Endothelial cell of umbilical vein (primary cell): ENCODE measurements at regions not wholly inside any gene's neighbourhood (a gene's known extent, or its start where the extent isn't known, plus 50 kb on each side); places are given as distances from the start of the nearest gene placed in this dataset.

Source experiments
- BruUV-seq: library from RNA; stranded (reverse); fragments of 400-500 nt; replicated peaks from 2 replicates; lab custom pipeline; 2021; lab: Mats Ljungman, UMichigan
- CTCF ChIA-PET: fragments of 300-600, 350-600 bp; sonication (Branson Sonifier 250); formaldehyde crosslinking; loops from one replicate; lab custom pipeline; 2021; ENCODE audit warnings: antibody characterized with exemption, inconsistent platforms; lab: Charles Lee
- POLR2A ChIA-PET: fragments of 300-600, 350-600 bp; sonication (Branson Sonifier 250); formaldehyde crosslinking; loops from one replicate; lab custom pipeline; 2021; ENCODE audit warnings: antibody characterized with exemption, inconsistent platforms; lab: Charles Lee
- DNase-seq: peaks from one replicate; pipeline ENCODE4 v3.0.0-alpha.2; 2011; ENCODE audit warnings: low read depth, low spot score
- FAIRE-seq: peaks from 2 replicates; lab custom pipeline; 2011; peaks lifted over from hg19 to GRCh38; lab: Jason Lieb, UNC
- H2AFZ ChIP-seq: 2 replicates; pipeline ENCODE4 v1.6.0; 2012; ENCODE audit warnings: low read depth, low read length, control low read depth, inconsistent platforms
- H3K27ac ChIP-seq: 2 replicates; pipeline ENCODE4 v1.5.1; 2011; ENCODE audit warnings: low read depth, mild to moderate bottlenecking, control low read depth, low read length, moderate library complexity; ENCODE audit not compliant: insufficient read depth
- H3K27me3 ChIP-seq, 2 experiments: 2 replicates each; pipeline versions ENCODE4 v1.6.0 to v1.6.1; 2011; ENCODE audit warnings: low read length in 2 of 2, mixed read lengths in 1 of 2; ENCODE audit not compliant: control insufficient read depth in 2 of 2, insufficient read depth in 2 of 2
- H3K36me3 ChIP-seq, 2 experiments: 2 replicates in 1 of 2; 3 replicates in 1 of 2; pipeline ENCODE4 v1.5.1; 2011; ENCODE audit warnings: low read length in 2 of 2, mild to moderate bottlenecking in 1 of 2, moderate library complexity in 1 of 2; ENCODE audit not compliant: control insufficient read depth in 2 of 2, insufficient read depth in 2 of 2; ENCODE audit errors: extremely low read depth in 1 of 2
- H3K4me1 ChIP-seq: 3 replicates; pipeline ENCODE4 v1.5.1; 2011; ENCODE audit warnings: mild to moderate bottlenecking, low read length; ENCODE audit not compliant: control insufficient read depth, insufficient read depth; ENCODE audit errors: extremely low read depth
- H3K4me2 ChIP-seq: 2 replicates; pipeline ENCODE4 v1.6.1; 2011; ENCODE audit warnings: low read length, control low read depth, mixed read lengths; ENCODE audit not compliant: insufficient read depth
- H3K4me3 ChIP-seq, 3 experiments: fragments of 200-600 bp in 1 of 3; sonication (generic), shearing (Covaris generic) in 1 of 3; replicated peaks in 1 of 3; 2 replicates each; pipeline ENCODE4 v1.5.1; 2011 to 2016; ENCODE audit warnings: control low read depth in 3 of 3, low read length in 3 of 3, mild to moderate bottlenecking in 2 of 3, inconsistent platforms in 1 of 3, low read depth in 1 of 3, moderate library complexity in 1 of 3; ENCODE audit not compliant: insufficient read depth in 1 of 3
- H3K79me2 ChIP-seq: 2 replicates; pipeline ENCODE4 v1.6.0; 2012; ENCODE audit warnings: low read length, inconsistent platforms; ENCODE audit not compliant: control insufficient read depth, insufficient read depth
- H3K9ac ChIP-seq: replicated peaks from 2 replicates; pipeline ENCODE3; 2011; ENCODE audit warnings: low read length, control low read depth; ENCODE audit not compliant: insufficient read depth; ENCODE audit errors: extremely low read depth
- H3K9me1 ChIP-seq: replicated peaks from 3 replicates; pipeline ENCODE4 v1.6.0; 2011; ENCODE audit warnings: mild to moderate bottlenecking, low read length; ENCODE audit not compliant: control insufficient read depth, insufficient read depth; ENCODE audit errors: extremely low read depth
- H3K9me3 ChIP-seq: replicated peaks from 2 replicates; pipeline ENCODE4 v1.5.1; 2012; ENCODE audit warnings: low read length, inconsistent platforms; ENCODE audit not compliant: control insufficient read depth, insufficient read depth
- H4K20me1 ChIP-seq: replicated peaks from 2 replicates; pipeline ENCODE3; 2011; ENCODE audit warnings: mild to moderate bottlenecking, low read length; ENCODE audit not compliant: control insufficient read depth, insufficient read depth; ENCODE audit errors: extremely low read depth
- FOS ChIP-seq: IDR thresholded peaks from 2 replicates; pipeline ENCODE4 v1.6.1; 2011; ENCODE audit warnings: mild to moderate bottlenecking, low read length, moderate library complexity, borderline replicate concordance; ENCODE audit not compliant: insufficient read depth
- GATA2 ChIP-seq: IDR thresholded peaks from 2 replicates; pipeline ENCODE4 v1.7.0; 2011; ENCODE audit warnings: low read depth, mild to moderate bottlenecking, moderate library complexity, mixed read lengths, low read length; ENCODE audit not compliant: insufficient read length, insufficient read depth
- JUN ChIP-seq: IDR thresholded peaks from 2 replicates; pipeline ENCODE4 v1.6.1; 2011; ENCODE audit warnings: borderline replicate concordance, low read depth; ENCODE audit not compliant: insufficient read length, insufficient read depth
- MYC ChIP-seq: IDR thresholded peaks from one replicate; pipeline ENCODE4 v1.6.1; 2011; ENCODE audit warnings: mild to moderate bottlenecking, low read depth, low read length
- POLR2A ChIP-seq: IDR thresholded peaks from 2 replicates; pipeline ENCODE4 v1.6.1; 2012; ENCODE audit warnings: low read depth, mild to moderate bottlenecking, control low read depth, low read length
- dilution Hi-C: fragments of 300-500 bp; cut with MboI; formaldehyde crosslinking; loops from one replicate; pipeline ENCODE4 v1.15.0; 2019; ENCODE audit warnings: low sequenced_read_pairs; ENCODE audit not compliant: extremely low pct_ligation_motif_present
- intact Hi-C: fragments of 100-400 bp; cut with micrococcal nuclease; formaldehyde crosslinking; loops from one replicate; pipeline ENCODE4 v1.10.0; 2022
- TF ChIP-seq, protein P1 (sequence below), 2 donors: IDR thresholded peaks; 1 replicate in 1 of 2; 2 replicates in 1 of 2; pipeline ENCODE4 v1.5.1; 2011; ENCODE audit warnings: low read length in 2 of 2, mild to moderate bottlenecking in 2 of 2, moderate library complexity in 2 of 2, control low read depth in 1 of 2, inconsistent platforms in 1 of 2, low read depth in 1 of 2; ENCODE audit not compliant: insufficient read depth in 1 of 2; ENCODE audit errors: extremely low read depth in 1 of 2
- TF ChIP-seq, protein P2 (sequence below): IDR thresholded peaks from 2 replicates; pipeline ENCODE4 v1.6.1; 2011; ENCODE audit not compliant: insufficient read depth, insufficient read length

- no peaks in the 10 kb centered on the region for H3K36me3 ChIP-seq
- H3K4me2 ChIP-seq, result no peak overlapping the region
- peaks cover 2% of the 10 kb centered on the region for H3K9me3 ChIP-seq
- FAIRE-seq, result no peak
- no peak overlapping the region for H3K9ac ChIP-seq
- no peak overlapping the region for H2AFZ ChIP-seq
- dilution Hi-C loops (no loop called here), intact Hi-C loops (no loop called here)
- DNase-seq, result no peak
- TF ChIP-seq POLR2A (no peak), GATA2 (no peak), MYC (no peak), FOS (no peak), JUN (no peak)
- TF ChIP-seq, protein P1, sequence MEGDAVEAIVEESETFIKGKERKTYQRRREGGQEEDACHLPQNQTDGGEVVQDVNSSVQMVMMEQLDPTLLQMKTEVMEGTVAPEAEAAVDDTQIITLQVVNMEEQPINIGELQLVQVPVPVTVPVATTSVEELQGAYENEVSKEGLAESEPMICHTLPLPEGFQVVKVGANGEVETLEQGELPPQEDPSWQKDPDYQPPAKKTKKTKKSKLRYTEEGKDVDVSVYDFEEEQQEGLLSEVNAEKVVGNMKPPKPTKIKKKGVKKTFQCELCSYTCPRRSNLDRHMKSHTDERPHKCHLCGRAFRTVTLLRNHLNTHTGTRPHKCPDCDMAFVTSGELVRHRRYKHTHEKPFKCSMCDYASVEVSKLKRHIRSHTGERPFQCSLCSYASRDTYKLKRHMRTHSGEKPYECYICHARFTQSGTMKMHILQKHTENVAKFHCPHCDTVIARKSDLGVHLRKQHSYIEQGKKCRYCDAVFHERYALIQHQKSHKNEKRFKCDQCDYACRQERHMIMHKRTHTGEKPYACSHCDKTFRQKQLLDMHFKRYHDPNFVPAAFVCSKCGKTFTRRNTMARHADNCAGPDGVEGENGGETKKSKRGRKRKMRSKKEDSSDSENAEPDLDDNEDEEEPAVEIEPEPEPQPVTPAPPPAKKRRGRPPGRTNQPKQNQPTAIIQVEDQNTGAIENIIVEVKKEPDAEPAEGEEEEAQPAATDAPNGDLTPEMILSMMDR (IDR thresholded peaks at IDR 0.05; ENCODE audit: extremely low read depth in 1 of 2, insufficient read depth in 1 of 2, low read depth in 1 of 2, low read length in 2 of 2), result no peak
- TF ChIP-seq, protein P2, sequence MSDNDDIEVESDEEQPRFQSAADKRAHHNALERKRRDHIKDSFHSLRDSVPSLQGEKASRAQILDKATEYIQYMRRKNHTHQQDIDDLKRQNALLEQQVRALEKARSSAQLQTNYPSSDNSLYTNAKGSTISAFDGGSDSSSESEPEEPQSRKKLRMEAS, result no peak
- H3K9me1 ChIP-seq, result no peaks in the 10 kb centered on the region
- H3K79me2 ChIP-seq, result no peaks in the 10 kb centered on the region
- H4K20me1 ChIP-seq, result no peaks in the 10 kb centered on the region
- no peak overlapping the region for H3K4me3 ChIP-seq
- no TSS peak for BruUV-seq
- CTCF ChIA-PET, result no interaction called here
- no peaks in the 10 kb centered on the region for H3K4me1 ChIP-seq
- no peaks in the 10 kb centered on the region for H3K27me3 ChIP-seq
- no peak overlapping the region for H3K27ac ChIP-seq
- POLR2A ChIA-PET, result no interaction called here
Observed at GRCh38 chr9:115900698-115901097, 252.9 kb upstream of the PAPPA start.
